ENCODE measurements at regions not wholly inside any gene's neighbourhood (a gene's known extent, or its start where the extent isn't known, plus 50 kb on each side); places are given as distances from the start of the nearest gene placed in this dataset.

- TF ChIP-seq ZHX2 (IDR thresholded peaks at IDR 0.05; ENCODE audit: low read depth) (no peak), ZHX2 (CRISPR knock-in tag; IDR thresholded peaks at IDR 0.05; ENCODE audit: borderline replicate concordance) (no peak), ZNF512B (CRISPR knock-in tag; IDR thresholded peaks at IDR 0.05; ENCODE audit: borderline replicate concordance) (peak; percentile 98), HOXA9 (CRISPR knock-in tag; IDR thresholded peaks at IDR 0.05; ENCODE audit: borderline replicate concordance) (no peak), ARHGAP35 (CRISPR knock-in tag; IDR thresholded peaks at IDR 0.05; ENCODE audit: borderline replicate concordance) (no peak), PBX3 (CRISPR knock-in tag; IDR thresholded peaks at IDR 0.05; ENCODE audit: borderline replicate concordance) (no peak), ZBTB4 (CRISPR knock-in tag; IDR thresholded peaks at IDR 0.05; ENCODE audit: borderline replicate concordance) (no peak), ZBTB3 (CRISPR knock-in tag; IDR thresholded peaks at IDR 0.05; ENCODE audit: borderline replicate concordance, low read depth) (no peak)
Measured at GRCh38 chr9:115495052-115495635, 377.2 kb upstream of the TNC start (continued).
